HepG2 (cell line): ENCODE measurements at regions not wholly inside any gene's neighbourhood (a gene's known extent, or its start where the extent isn't known, plus 50 kb on each side); places are given as distances from the start of the nearest gene placed in this dataset.

Experiments used
- ATAC-seq: fragments of 200-7000 bp; cut with Tn5 transposase; 3 replicates; pipeline ENCODE4 v1.9.1; 2020; ENCODE audit warnings: mild to moderate bottlenecking, moderate library complexity
- BruUV-seq: library from RNA; stranded (reverse); fragments of 400-500 nt; replicated peaks from 2 replicates; lab custom pipeline; 2021; lab: Mats Ljungman, UMichigan
- CTCF ChIA-PET: fragments of 300-600 bp; formaldehyde crosslinking; extraction: SDS; loops from one replicate; lab custom pipeline; 2021; ENCODE audit warnings: low total read pairs, inconsistent platforms, low intra/inter-chr PET ratio; lab: Yijun Ruan, JAX
- POLR2A ChIA-PET: fragments of 350-600 bp; sonication (Branson Sonifier 250); formaldehyde crosslinking; loops from one replicate; lab custom pipeline; 2020; ENCODE audit warnings: antibody characterized with exemption, inconsistent platforms; lab: Yijun Ruan, JAX
- DNase-seq: peaks from one replicate; pipeline ENCODE4 v3.0.0-alpha.2; 2015; ENCODE audit warnings: low spot score
- FAIRE-seq: peaks from 3 replicates; lab custom pipeline; 2011; peaks lifted over from hg19 to GRCh38; lab: Jason Lieb, UNC
- H2AFZ ChIP-seq: one replicate; pipeline ENCODE4 v1.6.1; 2011; ENCODE audit warnings: low read length, inconsistent platforms
- H3K27ac ChIP-seq: fragments of 300-600 bp; 3 replicates; pipeline ENCODE4 v1.8.0; 2011; ENCODE audit warnings: mixed run types, mild to moderate bottlenecking, mixed read lengths, low read length, inconsistent platforms; ENCODE audit not compliant: insufficient read depth; ENCODE audit errors: extremely low read length
- H3K27me3 ChIP-seq, 2 experiments: fragments of 200-600 bp in 1 of 2; 2 replicates in 1 of 2; 3 replicates in 1 of 2; pipeline versions ENCODE4 v1.6.0 to v1.8.0; 2011; ENCODE audit warnings: low read length in 2 of 2, mild to moderate bottlenecking in 2 of 2, moderate library complexity in 2 of 2, inconsistent platforms in 1 of 2; ENCODE audit not compliant: insufficient read depth in 2 of 2, control insufficient read depth in 1 of 2
- H3K36me3 ChIP-seq, 2 experiments: fragments of 200-600 bp in 1 of 2; replicated peaks in 1 of 2; 2 replicates in 1 of 2; 3 replicates in 1 of 2; pipeline versions ENCODE4 v1.5.1 to v1.8.0; 2011; ENCODE audit warnings: low read length in 2 of 2, inconsistent platforms in 1 of 2; ENCODE audit not compliant: insufficient read depth in 2 of 2, control insufficient read depth in 1 of 2
- H3K4me1 ChIP-seq: 2 replicates; pipeline ENCODE4 v1.5.1; 2012; ENCODE audit warnings: low read length, inconsistent platforms; ENCODE audit not compliant: insufficient read depth
- H3K4me2 ChIP-seq: 2 replicates; pipeline ENCODE4 v1.6.0; 2011; ENCODE audit warnings: low read depth, low read length, inconsistent platforms
- H3K4me3 ChIP-seq, 3 experiments: fragments of 200-600 bp in 1 of 3; sonication (generic), shearing (Covaris generic) in 1 of 3; replicated peaks in 1 of 3; 2 replicates each; pipeline ENCODE4 v1.5.1; 2011 to 2016; ENCODE audit warnings: low read length in 3 of 3, inconsistent platforms in 2 of 3, low read depth in 2 of 3, mild to moderate bottlenecking in 2 of 3, control low read depth in 1 of 3, mixed read lengths in 1 of 3; ENCODE audit not compliant: insufficient read depth in 1 of 3
- H3K79me2 ChIP-seq: one replicate; pipeline ENCODE4 v1.6.1; 2011; ENCODE audit warnings: low read length, inconsistent platforms; ENCODE audit not compliant: insufficient read depth
- H3K9ac ChIP-seq: 2 replicates; pipeline ENCODE4 v1.6.0; 2011; ENCODE audit warnings: mild to moderate bottlenecking, low read depth, low read length, inconsistent platforms; ENCODE audit not compliant: insufficient read depth
- H3K9me3 ChIP-seq: 2 replicates; pipeline ENCODE4 v1.5.1; 2012; ENCODE audit warnings: mild to moderate bottlenecking, low read length
- H4K20me1 ChIP-seq: 2 replicates; pipeline ENCODE4 v1.6.0; 2011; ENCODE audit warnings: inconsistent platforms, mild to moderate bottlenecking, low read length, moderate library complexity; ENCODE audit not compliant: insufficient read depth
- CTCF ChIP-seq: sonication (generic); formaldehyde crosslinking; IDR thresholded peaks from 2 replicates; pipeline ENCODE4 v1.5.0; 2020; ENCODE audit warnings: mild to moderate bottlenecking, missing genetic modification reagents, moderate library complexity
- SMC3 ChIP-seq: IDR thresholded peaks from 2 replicates; pipeline ENCODE4 v1.6.1; 2011; ENCODE audit warnings: low read length, improper control_type of control experiment
- STAG1 ChIP-seq: sonication (generic); formaldehyde crosslinking; IDR thresholded peaks from 2 replicates; pipeline ENCODE4 v1.4.0; 2020; ENCODE audit warnings: missing genetic modification reagents
- TEF ChIP-seq: sonication (generic); formaldehyde crosslinking; IDR thresholded peaks from 2 replicates; pipeline ENCODE4 v1.5.0; 2020; ENCODE audit warnings: missing genetic modification reagents
- ZNF720 ChIP-seq: sonication (generic); formaldehyde crosslinking; IDR thresholded peaks from 2 replicates; pipeline ENCODE4 v1.4.0; 2020; ENCODE audit warnings: missing genetic modification reagents
- WGBS: methylation state at CpG from one replicate; pipeline ENCODE4 v1.1.6; 2017; ENCODE audit warnings: low lambda C conversion rate; 5-methylcytosine and 5-hydroxymethylcytosine counted together
- in situ Hi-C: cut with HindIII; loops from 2 replicates; pipeline ENCODE4 v1.10.0; 2017; ENCODE audit warnings: low pct_unique_long_range_greater_than_20kb; ENCODE audit not compliant: extremely low pct_ligation_motif_present
- intact Hi-C: fragments of 100-400 bp; cut with micrococcal nuclease; formaldehyde crosslinking; loops from one replicate; pipeline ENCODE4 v1.10.0; 2022; ENCODE audit not compliant: unreplicated experiment

- no peaks in the 10 kb centered on the region for H3K4me1 ChIP-seq
- DNase-seq (no peak), ATAC-seq (no peak), FAIRE-seq (no peak)
- H2AFZ ChIP-seq, result no peak overlapping the region
- H3K9me3 ChIP-seq, result no peaks in the 10 kb centered on the region
- H3K4me3 ChIP-seq, result no peak overlapping the region
- intact Hi-C loops, result loop anchor here (2.0 kb wide), 1 partner anchor 119 kb away; the partner anchor contains the start of gene PTPRZ1
- H3K27ac ChIP-seq, result no peak overlapping the region
- BruUV-seq, result no TSS peak
- H4K20me1 ChIP-seq, result no peaks in the 10 kb centered on the region
- CTCF ChIA-PET, result interaction anchor here (2.5 kb wide), 1 partner anchor 241 kb away, joined by 25 read pairs; no protein-coding TSS in a partner anchor
- no peak overlapping the region for H3K4me2 ChIP-seq
- H3K27me3 ChIP-seq, result no peaks in the 10 kb centered on the region; a peak in 1 of 5 replicates
- H3K9ac ChIP-seq, result no peak overlapping the region
- no peaks in the 10 kb centered on the region for H3K36me3 ChIP-seq
- no peaks in the 10 kb centered on the region for H3K79me2 ChIP-seq
- 25% methylated on average over 2 of the region's 2 CpGs for WGBS
- no peak for TF ChIP-seq TEF (CRISPR knock-in tag)
- in situ Hi-C loops, result loop anchor here (10.0 kb wide), 1 partner anchor 241 kb away; no protein-coding TSS in a partner anchor
- POLR2A ChIA-PET, result no interaction called here
Observed at GRCh38 chr7:121753944-121754343, 119.0 kb upstream of the PTPRZ1 start.

GRCh38 chr7:121752706-121753105, 120.3 kb upstream of the PTPRZ1 start:
- CTCF ChIA-PET, result interaction anchor here (2.5 kb wide), 1 partner anchor 242 kb away, joined by 25 read pairs; no protein-coding TSS in a partner anchor
- ATAC-seq, result peak; percentile 50; the same call in 2 of the 3 replicates

More at GRCh38 chr7:121752706-121753105, 120.3 kb upstream of the PTPRZ1 start:
- TF ChIP-seq SMC3 (peak; percentile 69), CTCF (CRISPR knock-in tag) (peak; percentile 66), ZNF720 (CRISPR knock-in tag) (no peak), STAG1 (CRISPR knock-in tag) (peak; percentile 64)
- TF ChIP-seq, all 625 proteins: peak for 3
- no TSS peak for BruUV-seq
- in situ Hi-C loops, result loop anchor here (10.0 kb wide), 1 partner anchor 242 kb away; no protein-coding TSS in a partner anchor
- H3K27ac ChIP-seq, result no peak overlapping the region
- FAIRE-seq (peak; percentile 83), DNase-seq (peak; percentile 5)
- H3K79me2 ChIP-seq, result no peaks in the 10 kb centered on the region
- intact Hi-C loops, result loop anchor here (1.0 to 2.0 kb wide), 2 partner anchors 120 to 243 kb away; partner anchors contain the start of gene PTPRZ1
- no peak overlapping the region for H3K4me2 ChIP-seq
- no peaks in the 10 kb centered on the region for H3K36me3 ChIP-seq
- 0% methylated on average over 4 of the region's 4 CpGs for WGBS
- POLR2A ChIA-PET, result no interaction called here
- H3K4me3 ChIP-seq, result no peak overlapping the region
- H3K27me3 ChIP-seq, result no peaks in the 10 kb centered on the region; a peak in 1 of 5 replicates
- H4K20me1 ChIP-seq, result no peaks in the 10 kb centered on the region
- no peaks in the 10 kb centered on the region for H3K9me3 ChIP-seq
- H2AFZ ChIP-seq, result no peak overlapping the region
- no peak overlapping the region for H3K9ac ChIP-seq
- H3K4me1 ChIP-seq, result no peaks in the 10 kb centered on the region
